SK-N-MC (cell line): ENCODE measurements at regions not wholly inside any gene's neighbourhood (a gene's known extent, or its start where the extent isn't known, plus 50 kb on each side); places are given as distances from the start of the nearest gene placed in this dataset.

Experiments used
- EZH2 ChIP-seq: fragments of 200-600 bp; sonication (generic); IDR thresholded peaks from one replicate; pipeline ENCODE4 v1.6.1; 2017; ENCODE audit warnings: antibody characterized with exemption
- FOXP2 ChIP-seq: optimal IDR thresholded peaks from 2 replicates; pipeline ENCODE3; 2011; ENCODE audit warnings: mild to moderate bottlenecking, moderate library complexity; ENCODE audit not compliant: insufficient read depth; ENCODE audit errors: extremely low read length, control extremely low read depth
- POLR2AphosphoS5 ChIP-seq: IDR thresholded peaks from 2 replicates; pipeline ENCODE4 v1.6.1; 2012; ENCODE audit warnings: mild to moderate bottlenecking, low read depth, low read length, borderline replicate concordance

DNA sequence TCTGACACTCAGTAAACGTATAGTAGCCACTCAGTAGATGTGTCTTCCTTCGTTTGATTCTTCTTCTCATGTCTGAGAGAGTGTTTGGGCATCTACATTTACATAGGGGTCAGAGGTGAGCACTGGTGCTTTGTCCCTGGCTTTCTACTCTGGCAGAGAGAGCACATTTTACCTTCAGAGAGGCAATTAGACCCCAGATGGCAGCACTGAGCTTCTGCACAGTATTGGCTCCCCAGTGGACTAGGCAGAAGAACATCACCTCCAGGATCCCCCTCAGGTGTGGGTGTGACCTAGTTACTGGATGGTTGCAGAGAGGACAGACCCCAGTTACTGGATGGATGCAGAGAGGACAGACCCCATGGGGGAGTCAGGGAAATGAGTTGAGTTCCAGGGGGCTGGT is 327.2 kb downstream of the DHX35 start:
- TF ChIP-seq POLR2AphosphoS5 (no peak), EZH2 (no peak), FOXP2 (no peak)
